Left lobe of liver (tissue), 2 donors: ENCODE measurements at regions not wholly inside any gene's neighbourhood (a gene's known extent, or its start where the extent isn't known, plus 50 kb on each side); places are given as distances from the start of the nearest gene placed in this dataset.

Experiments
- ATAC-seq: fragments of 200-7000 bp; cut with Tn5 transposase; one replicate; pipeline ENCODE4 v1.9.1; 2020; ENCODE audit warnings: mild to moderate bottlenecking, moderate library complexity
- DNase-seq: peaks from one replicate; pipeline ENCODE4 v3.0.0-alpha.2; 2020; ENCODE audit warnings: low spot score
- donor health status: DM: no; HTN: no; CAD: no; lungs with moderate emphysema.
- donor health status: DM: no; HTN: yes; CAD: no.

- DNase-seq (no peak), ATAC-seq (no peak)
Observed at GRCh38 chr5:106185661-106186081, 1485.1 kb downstream of the EFNA5 start.

GRCh38 chr5:106174903-106175302 lies 1495.8 kb downstream of the EFNA5 start:
- ATAC-seq (no peak), DNase-seq (no peak)

GRCh38 chr5:106172681-106173532 lies 1497.8 kb downstream of the EFNA5 start:
- ATAC-seq (no peak), DNase-seq (no peak)

GRCh38 chr5:106171708-106172107 lies 1499.0 kb downstream of the EFNA5 start:
- DNase-seq (no peak), ATAC-seq (no peak)

GRCh38 chr5:106171132-106171531 lies 1499.6 kb downstream of the EFNA5 start:
- DNase-seq: no peak
- ATAC-seq: no peak

- ATAC-seq: no peak
- DNase-seq: no peak
Observed at GRCh38 chr5:106167766-106168165, 1503.0 kb downstream of the EFNA5 start.

GRCh38 chr5:106163233-106163632 lies 1507.5 kb downstream of the EFNA5 start:
- ATAC-seq (no peak), DNase-seq (no peak)

GRCh38 chr5:106159616-106160015 lies 1511.1 kb downstream of the EFNA5 start:
- ATAC-seq: no peak

GRCh38 chr5:106154280-106154716 lies 1516.4 kb downstream of the EFNA5 start:
- ATAC-seq (no peak), DNase-seq (no peak)

More at GRCh38 chr5:106159616-106160015, 1511.1 kb downstream of the EFNA5 start:
- no peak for DNase-seq

- ATAC-seq (no peak), DNase-seq (no peak)
Observed at GRCh38 chr5:106152569-106152968, 1518.2 kb downstream of the EFNA5 start.

GRCh38 chr5:106142116-106142515 lies 1528.6 kb downstream of the EFNA5 start:
- ATAC-seq (no peak), DNase-seq (no peak)

- no peak for DNase-seq
- ATAC-seq: no peak
Observed at GRCh38 chr5:106140101-106140500, 1530.6 kb downstream of the EFNA5 start.

GRCh38 chr5:106136061-106136460 lies 1534.7 kb downstream of the EFNA5 start:
- ATAC-seq (no peak), DNase-seq (no peak)

GRCh38 chr5:106135473-106135872 lies 1535.3 kb downstream of the EFNA5 start:
- DNase-seq (no peak), ATAC-seq (no peak)

GRCh38 chr5:106134549-106134948 lies 1536.2 kb downstream of the EFNA5 start:
- DNase-seq (no peak), ATAC-seq (no peak)

GRCh38 chr5:106127985-106128384 lies 1542.8 kb downstream of the EFNA5 start:
- ATAC-seq (no peak), DNase-seq (no peak)

- ATAC-seq (no peak), DNase-seq (no peak)
Observed at GRCh38 chr5:106127341-106127781, 1543.4 kb downstream of the EFNA5 start.

GRCh38 chr5:106121972-106122605 lies 1548.6 kb downstream of the EFNA5 start:
- no peak for DNase-seq
- ATAC-seq: peak; percentile 52

GRCh38 chr5:106116682-106117081 lies 1554.1 kb downstream of the EFNA5 start:
- ATAC-seq: no peak

GRCh38 chr5:106113922-106114321 lies 1556.8 kb downstream of the EFNA5 start:
- ATAC-seq (no peak), DNase-seq (no peak)

More at GRCh38 chr5:106116682-106117081, 1554.1 kb downstream of the EFNA5 start:
- no peak for DNase-seq

GRCh38 chr5:106106384-106106783 lies 1564.4 kb downstream of the EFNA5 start:
- no peak for DNase-seq

GRCh38 chr5:106097340-106097739 lies 1573.4 kb downstream of the EFNA5 start:
- no peak for ATAC-seq

More at GRCh38 chr5:106106384-106106783, 1564.4 kb downstream of the EFNA5 start:
- no peak for ATAC-seq

More at GRCh38 chr5:106097340-106097739, 1573.4 kb downstream of the EFNA5 start:
- no peak for DNase-seq
